Testis (tissue), 2 donors: ENCODE measurements at regions not wholly inside any gene's neighbourhood (a gene's known extent, or its start where the extent isn't known, plus 50 kb on each side); places are given as distances from the start of the nearest gene placed in this dataset.

Experiments
- POLR2A ChIP-seq: fragments of 450-650 bp; IDR thresholded peaks from one replicate; pipeline ENCODE4 v1.6.1; 2017; ENCODE audit warnings: antibody characterized with exemption, mild to moderate bottlenecking, moderate library complexity
- TF ChIP-seq, protein P1 (sequence below), 3 experiments: fragments of 450-650 bp in 2 of 3; fragments of 200-600 bp in 1 of 3; sonication (generic) in 1 of 3; IDR thresholded peaks; one replicate each; pipeline ENCODE4 v1.5.1; 2016 to 2019; ENCODE audit warnings: antibody characterized with exemption in 3 of 3, mild to moderate bottlenecking in 2 of 3, moderate library complexity in 1 of 3

DNA sequence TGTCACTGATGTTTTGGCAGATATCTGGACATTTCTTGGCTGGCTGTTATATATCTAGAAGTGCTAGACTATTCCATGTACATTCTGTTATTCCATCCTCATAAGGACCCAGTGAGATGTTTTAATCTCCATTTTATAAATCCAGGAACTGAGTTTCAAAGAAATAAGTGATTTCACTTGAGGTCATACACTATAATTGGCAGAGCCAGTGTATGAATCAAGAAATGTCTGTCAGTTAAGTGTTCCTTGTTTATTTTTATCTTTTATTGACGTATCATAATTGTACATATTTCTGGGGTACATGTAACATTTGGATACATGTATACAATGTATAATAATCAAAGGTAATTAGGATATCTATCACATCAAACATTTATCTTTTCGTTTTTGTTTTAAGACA, 338.3 kb upstream of the KLF4 start:
- no peak for TF ChIP-seq POLR2A
- TF ChIP-seq, protein P1, sequence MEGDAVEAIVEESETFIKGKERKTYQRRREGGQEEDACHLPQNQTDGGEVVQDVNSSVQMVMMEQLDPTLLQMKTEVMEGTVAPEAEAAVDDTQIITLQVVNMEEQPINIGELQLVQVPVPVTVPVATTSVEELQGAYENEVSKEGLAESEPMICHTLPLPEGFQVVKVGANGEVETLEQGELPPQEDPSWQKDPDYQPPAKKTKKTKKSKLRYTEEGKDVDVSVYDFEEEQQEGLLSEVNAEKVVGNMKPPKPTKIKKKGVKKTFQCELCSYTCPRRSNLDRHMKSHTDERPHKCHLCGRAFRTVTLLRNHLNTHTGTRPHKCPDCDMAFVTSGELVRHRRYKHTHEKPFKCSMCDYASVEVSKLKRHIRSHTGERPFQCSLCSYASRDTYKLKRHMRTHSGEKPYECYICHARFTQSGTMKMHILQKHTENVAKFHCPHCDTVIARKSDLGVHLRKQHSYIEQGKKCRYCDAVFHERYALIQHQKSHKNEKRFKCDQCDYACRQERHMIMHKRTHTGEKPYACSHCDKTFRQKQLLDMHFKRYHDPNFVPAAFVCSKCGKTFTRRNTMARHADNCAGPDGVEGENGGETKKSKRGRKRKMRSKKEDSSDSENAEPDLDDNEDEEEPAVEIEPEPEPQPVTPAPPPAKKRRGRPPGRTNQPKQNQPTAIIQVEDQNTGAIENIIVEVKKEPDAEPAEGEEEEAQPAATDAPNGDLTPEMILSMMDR (IDR thresholded peaks at IDR 0.05), result no peak
